ENCODE measurements at regions not wholly inside any gene's neighbourhood (a gene's known extent, or its start where the extent isn't known, plus 50 kb on each side); places are given as distances from the start of the nearest gene placed in this dataset.

DNA sequence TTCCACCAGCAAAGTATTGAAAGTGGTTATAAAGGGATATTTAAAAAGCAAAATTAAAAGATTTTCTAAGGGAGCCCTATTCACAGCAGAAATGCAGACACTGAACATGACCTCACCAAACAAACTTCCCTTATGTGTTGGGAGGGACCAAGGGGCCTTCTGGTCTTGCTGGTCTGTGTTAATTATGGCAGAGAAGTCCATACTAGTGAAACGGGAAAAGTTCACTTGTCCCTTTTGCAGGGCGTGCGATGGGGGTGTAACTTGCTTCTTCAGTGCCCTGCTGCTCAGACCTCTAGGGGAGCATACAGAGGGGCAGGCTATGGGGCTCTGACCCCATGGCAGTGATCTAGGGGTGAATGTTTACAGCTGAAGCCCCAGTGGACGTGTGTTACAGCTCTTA is 53.0 kb upstream of the ZNF337 start:
- TF ChIP-seq JUN (IDR thresholded peaks at IDR 0.05; ENCODE audit: borderline replicate concordance, insufficient read depth, insufficient read length, low read depth) (no peak), MAX (IDR thresholded peaks at IDR 0.05; ENCODE audit: insufficient read depth, insufficient read length) (no peak), CTCF (IDR thresholded peaks at IDR 0.05; ENCODE audit: extremely low read depth in 1 of 2, insufficient read depth in 1 of 2, low read depth in 1 of 2, low read length in 2 of 2) (no peak)
